ENCODE measurements at regions not wholly inside any gene's neighbourhood (a gene's known extent, or its start where the extent isn't known, plus 50 kb on each side); places are given as distances from the start of the nearest gene placed in this dataset.

GRCh38 chr2:12811916-12812315 is 95.2 kb downstream of the TRIB2 start:
- Histone ChIP-seq H3K4me2 (ENCODE audit: extremely low read depth, insufficient read depth, low read length) (no peak overlapping the region), H3K36me3 (ENCODE audit: control insufficient read depth, insufficient read depth, low read length) (no peaks in the 10 kb centered on the region), H3K4me3 (replicated peaks in 1 of 4; ENCODE audit: control extremely low read depth in 1 of 4, insufficient read depth in 1 of 4, low read depth in 3 of 4, low read length in 4 of 4) (no peak overlapping the region), H3K79me2 (ENCODE audit: control insufficient read depth, insufficient read depth, low read length) (no peaks in the 10 kb centered on the region), H3K9ac (ENCODE audit: insufficient read depth, low read length) (no peak overlapping the region), H2AFZ (ENCODE audit: low read length) (no peak overlapping the region), H3K27me3 (ENCODE audit: control insufficient read depth, insufficient read depth, low read length) (no peaks in the 10 kb centered on the region), H3K4me1 (ENCODE audit: control insufficient read depth, extremely low read depth, insufficient read depth, low read length) (peaks cover 10% of the 10 kb centered on the region), H3K27ac (ENCODE audit: insufficient read depth, low read length) (no peak overlapping the region), H4K20me1 (ENCODE audit: control insufficient read depth, extremely low read depth, insufficient read depth, low read length) (no peaks in the 10 kb centered on the region), H3K9me3 (ENCODE audit: control insufficient read depth, insufficient read depth, low read depth, low read length) (no peaks in the 10 kb centered on the region)
- TF ChIP-seq CTCF (conservative IDR thresholded peaks at IDR 0.05 in 1 of 2, IDR thresholded peaks at IDR 0.05 in 1 of 2; ENCODE audit: low read depth in 1 of 2, low read length in 2 of 2) (no peak), EZH2 (IDR thresholded peaks at IDR 0.05; ENCODE audit: low read length, missing control alignments) (no peak)
- DNase-seq (ENCODE audit: low read depth in 2 of 2): no peak

- no peaks in the 10 kb centered on the region for H3K9me3 ChIP-seq (ENCODE audit: control insufficient read depth, insufficient read depth, low read depth, low read length)
- no peak overlapping the region for H3K9ac ChIP-seq (ENCODE audit: insufficient read depth, low read length)
- peak in 1 of 2 donors; percentile 12 for DNase-seq (ENCODE audit: low read depth in 2 of 2)
- H3K4me1 ChIP-seq (ENCODE audit: control insufficient read depth, extremely low read depth, insufficient read depth, low read length): peaks cover 13% of the 10 kb centered on the region
- no peaks in the 10 kb centered on the region for H3K27me3 ChIP-seq (ENCODE audit: control insufficient read depth, insufficient read depth, low read length)
- H3K79me2 ChIP-seq (ENCODE audit: control insufficient read depth, insufficient read depth, low read length): no peaks in the 10 kb centered on the region
- no peaks in the 10 kb centered on the region for H3K36me3 ChIP-seq (ENCODE audit: control insufficient read depth, insufficient read depth, low read length)
- H3K4me3 ChIP-seq (replicated peaks in 1 of 4; ENCODE audit: control extremely low read depth in 1 of 4, insufficient read depth in 1 of 4, low read depth in 3 of 4, low read length in 4 of 4): no peak overlapping the region
- H4K20me1 ChIP-seq (ENCODE audit: control insufficient read depth, extremely low read depth, insufficient read depth, low read length): no peaks in the 10 kb centered on the region
- H2AFZ ChIP-seq (ENCODE audit: low read length): no peak overlapping the region
- TF ChIP-seq CTCF (conservative IDR thresholded peaks at IDR 0.05 in 1 of 2, IDR thresholded peaks at IDR 0.05 in 1 of 2; ENCODE audit: low read depth in 1 of 2, low read length in 2 of 2) (no peak), EZH2 (IDR thresholded peaks at IDR 0.05; ENCODE audit: low read length, missing control alignments) (no peak)
- no peak overlapping the region for H3K4me2 ChIP-seq (ENCODE audit: extremely low read depth, insufficient read depth, low read length)
- no peak overlapping the region for H3K27ac ChIP-seq (ENCODE audit: insufficient read depth, low read length)
Observed at GRCh38 chr2:12813166-12813565, 96.4 kb downstream of the TRIB2 start.

GRCh38 chr2:12816379-12817306 is 99.9 kb downstream of the TRIB2 start:
- H3K9me3 ChIP-seq (ENCODE audit: control insufficient read depth, insufficient read depth, low read depth, low read length): no peaks in the 10 kb centered on the region
- no peak overlapping the region for H3K27ac ChIP-seq (ENCODE audit: insufficient read depth, low read length)
- no peaks in the 10 kb centered on the region for H3K27me3 ChIP-seq (ENCODE audit: control insufficient read depth, insufficient read depth, low read length)
- peaks cover 23% of the 10 kb centered on the region for H3K4me1 ChIP-seq (ENCODE audit: control insufficient read depth, extremely low read depth, insufficient read depth, low read length)
- H3K9ac ChIP-seq (ENCODE audit: insufficient read depth, low read length): no peak overlapping the region
- DNase-seq (ENCODE audit: low read depth in 2 of 2): peak in 1 of 2 donors; percentile 87
- TF ChIP-seq EZH2 (IDR thresholded peaks at IDR 0.05; ENCODE audit: low read length, missing control alignments) (no peak), CTCF (conservative IDR thresholded peaks at IDR 0.05 in 1 of 2, IDR thresholded peaks at IDR 0.05 in 1 of 2; ENCODE audit: low read depth in 1 of 2, low read length in 2 of 2) (no peak)
- H3K36me3 ChIP-seq (ENCODE audit: control insufficient read depth, insufficient read depth, low read length): no peaks in the 10 kb centered on the region
- H3K79me2 ChIP-seq (ENCODE audit: control insufficient read depth, insufficient read depth, low read length): no peaks in the 10 kb centered on the region
- H3K4me3 ChIP-seq (replicated peaks in 1 of 4; ENCODE audit: control extremely low read depth in 1 of 4, insufficient read depth in 1 of 4, low read depth in 3 of 4, low read length in 4 of 4): no peak overlapping the region
- H4K20me1 ChIP-seq (ENCODE audit: control insufficient read depth, extremely low read depth, insufficient read depth, low read length): no peaks in the 10 kb centered on the region
- no peak overlapping the region for H2AFZ ChIP-seq (ENCODE audit: low read length)
- H3K4me2 ChIP-seq (ENCODE audit: extremely low read depth, insufficient read depth, low read length): no peak overlapping the region
